Left forelimb (tissue), 1 donor: ENCODE measurements at regions not wholly inside any gene's neighbourhood (a gene's known extent, or its start where the extent isn't known, plus 50 kb on each side); places are given as distances from the start of the nearest gene placed in this dataset.

Experiments
- DNase-seq: peaks from one replicate; pipeline ENCODE4 v3.0.0-alpha.2; 2018; ENCODE audit warnings: low spot score

DNA sequence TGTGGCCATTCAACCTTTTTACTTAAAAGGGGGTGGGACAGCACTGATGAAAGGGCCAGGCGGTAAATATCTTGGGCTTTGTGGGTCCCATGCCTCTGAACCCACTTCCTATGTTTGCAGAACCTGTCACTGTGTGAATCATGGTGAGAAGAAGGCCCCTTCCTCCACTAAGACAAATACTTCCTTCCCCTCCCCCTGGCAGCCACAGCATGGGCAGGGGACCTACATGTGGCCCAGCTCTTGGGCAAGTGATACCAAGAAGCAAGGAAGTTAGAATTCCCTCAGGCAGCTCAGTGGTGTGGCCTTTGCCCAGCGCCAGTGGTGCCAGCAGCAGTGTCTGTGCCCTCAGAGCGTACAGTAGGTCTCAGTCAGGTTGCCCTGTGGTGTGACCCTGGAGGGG lies 168.6 kb downstream of the TRIM33 start:
- DNase-seq = no peak

DNA sequence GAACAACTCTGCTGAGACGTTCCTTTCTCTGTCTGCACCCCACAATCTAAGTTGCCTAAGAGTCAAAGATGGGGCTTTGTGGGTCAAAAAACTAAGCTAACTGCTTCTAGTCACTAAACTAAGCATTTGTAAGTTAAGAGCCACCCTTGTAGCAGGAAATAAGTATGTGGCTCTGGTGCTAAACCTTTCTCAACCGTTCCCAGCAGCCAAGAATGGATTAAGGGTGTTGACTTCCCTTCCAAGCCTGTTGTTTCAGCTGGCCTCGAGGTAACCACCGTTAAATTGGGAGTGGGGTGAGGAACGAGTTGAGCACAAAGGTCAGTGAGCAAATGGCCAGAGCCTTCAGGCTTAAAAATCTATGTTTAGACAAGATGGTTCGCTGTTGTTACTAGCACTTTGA lies 169.1 kb downstream of the TRIM33 start:
- no peak for DNase-seq

GRCh38 chr1:114341299-114341698 lies 169.7 kb downstream of the TRIM33 start:
- DNase-seq = no peak

DNA sequence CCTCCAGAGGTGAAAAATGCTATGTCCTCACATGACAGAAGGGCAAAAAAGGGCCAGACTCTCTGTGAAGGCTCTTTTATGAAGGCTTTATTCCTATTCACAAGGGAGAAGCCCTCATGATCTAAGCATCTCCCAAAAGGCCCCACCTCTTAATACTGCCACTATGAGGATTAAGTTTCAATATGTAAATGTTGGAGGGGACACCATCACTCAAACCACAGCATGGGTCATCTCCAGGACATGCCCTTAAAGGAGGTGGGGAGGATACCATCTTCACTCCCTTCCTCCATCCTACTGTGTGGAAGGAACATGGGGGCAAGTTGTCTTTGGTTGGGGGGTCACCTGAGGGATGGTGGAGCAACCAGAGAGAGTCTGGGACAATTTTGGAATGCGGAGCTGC lies 170.1 kb downstream of the TRIM33 start:
- no peak for DNase-seq

GRCh38 chr1:114339379-114339778 lies 171.6 kb downstream of the TRIM33 start:
- no peak for DNase-seq

- no peak for DNase-seq
Measured at GRCh38 chr1:114338191-114338890, 172.7 kb downstream of the TRIM33 start.

DNA sequence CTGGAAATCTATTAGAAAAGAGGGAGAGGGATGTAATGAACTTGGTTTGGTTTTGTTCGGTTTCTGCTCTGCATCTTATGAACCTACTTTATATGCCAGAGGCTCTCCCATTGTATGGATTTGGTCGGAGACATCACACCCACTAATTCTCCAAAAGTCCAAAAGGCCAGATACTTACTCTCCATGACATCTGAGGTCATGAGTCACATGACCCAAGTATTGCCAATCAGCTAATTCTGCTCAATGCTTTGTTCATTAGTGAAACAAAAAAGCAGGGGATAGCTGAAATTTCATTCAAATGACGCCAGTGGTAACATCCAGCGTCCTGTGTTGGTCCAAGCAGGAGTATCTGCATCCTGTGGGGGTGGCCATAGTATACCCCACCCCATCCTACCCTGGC lies 173.6 kb downstream of the TRIM33 start:
- no peak for DNase-seq

DNA sequence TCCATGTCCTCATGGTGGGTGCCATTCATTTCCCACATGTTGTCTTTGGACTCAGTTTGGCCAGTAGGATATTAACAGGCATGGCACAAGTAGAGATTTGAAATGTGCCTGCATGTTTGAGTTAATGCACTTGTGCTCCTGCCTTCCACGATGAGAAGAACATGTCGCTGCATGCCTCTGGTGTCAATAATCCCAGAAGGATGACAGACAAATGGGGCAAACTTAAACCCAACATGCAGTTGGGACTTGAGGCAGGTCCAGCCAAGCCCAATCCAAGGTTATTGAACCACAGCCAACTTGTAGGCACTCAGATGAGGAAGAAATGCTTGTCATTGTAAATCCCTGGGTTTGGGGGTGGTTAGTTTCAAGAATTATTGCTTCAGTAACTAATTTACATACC lies 174.6 kb downstream of the TRIM33 start:
- no peak for DNase-seq

- no peak for DNase-seq
Measured at GRCh38 chr1:114335273-114335672, 175.7 kb downstream of the TRIM33 start.

DNA sequence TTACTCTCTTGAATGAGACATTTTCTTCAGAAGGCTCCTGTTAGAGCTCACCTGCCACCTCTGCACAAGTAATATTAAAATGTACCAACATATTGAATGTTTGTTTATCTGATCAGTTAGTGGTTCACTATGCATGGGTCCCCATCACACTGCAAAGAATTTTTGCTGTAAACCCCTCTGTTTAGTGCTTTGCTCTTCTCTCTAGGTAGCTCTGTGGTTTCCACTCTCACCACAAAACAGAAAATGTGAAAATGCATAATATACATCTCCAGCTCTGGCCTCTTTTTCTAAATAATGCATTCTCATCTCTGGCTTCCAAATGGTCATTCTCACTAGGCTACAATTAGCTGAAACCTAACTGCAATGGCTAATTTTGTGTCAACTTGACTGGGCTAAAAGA lies 176.7 kb downstream of the TRIM33 start:
- no peak for DNase-seq

DNA sequence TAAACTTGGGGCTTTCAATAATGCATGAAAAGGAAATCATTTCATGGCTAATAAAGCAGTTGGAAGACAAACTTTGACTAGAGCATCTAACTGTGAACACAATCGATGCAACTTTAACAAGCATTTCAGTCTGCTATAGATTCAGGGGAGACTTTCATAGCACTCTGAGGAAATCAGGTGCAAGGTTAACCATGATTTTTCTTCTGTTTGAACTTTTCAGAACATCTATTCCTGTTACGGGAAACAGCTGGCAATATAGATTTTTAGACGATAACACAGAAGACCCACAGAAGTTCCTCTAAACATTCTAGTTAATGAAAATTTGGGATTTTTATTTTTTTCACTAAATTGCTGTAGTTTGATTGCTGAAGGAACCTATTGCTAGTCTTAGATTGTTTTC lies 177.3 kb downstream of the TRIM33 start:
- DNase-seq = no peak

DNA sequence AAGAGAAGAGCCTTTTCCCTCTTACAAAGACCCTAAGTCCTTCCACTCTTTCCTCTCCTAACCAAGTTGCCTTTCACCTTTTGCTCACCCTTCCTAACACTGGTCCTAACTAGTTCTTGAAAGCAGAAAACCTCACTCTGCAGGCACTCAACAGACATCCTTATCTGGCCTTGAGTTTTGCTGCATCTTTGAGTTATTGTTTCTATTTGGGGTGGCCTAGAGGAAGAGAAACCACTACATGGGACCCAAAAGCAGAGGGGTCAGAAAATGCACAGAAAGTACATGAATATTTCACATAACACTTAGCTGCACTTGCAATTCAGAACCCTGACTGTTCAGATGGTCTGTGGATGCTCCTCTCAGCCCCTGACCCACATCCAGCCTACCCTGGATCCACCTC lies 178.3 kb upstream of the SYT6 start:
- DNase-seq = no peak

DNA sequence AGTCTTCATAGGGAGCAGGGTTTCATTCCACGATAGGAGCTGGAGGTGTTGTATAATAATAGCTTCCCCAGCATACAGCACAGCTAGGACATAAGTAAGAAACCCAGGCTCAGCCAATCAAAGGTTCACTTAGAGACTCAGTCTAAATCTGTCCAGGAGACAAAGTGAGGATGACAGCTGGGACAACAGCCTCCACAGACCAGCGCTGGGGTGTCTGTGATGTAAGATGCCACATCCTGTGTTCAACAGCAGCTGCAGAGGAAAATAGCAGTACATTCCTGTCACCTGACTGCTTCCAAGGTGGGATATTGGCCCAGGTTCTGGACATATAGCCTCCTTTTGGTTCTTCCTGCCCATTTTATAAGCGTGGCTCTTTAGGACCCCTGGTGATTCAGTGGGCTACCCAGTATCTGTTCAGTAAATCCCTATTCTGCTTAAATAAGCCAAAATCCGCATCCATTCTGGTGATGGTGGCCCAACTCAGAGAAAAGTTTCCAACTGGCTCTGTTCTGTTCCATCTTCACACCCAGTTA lies 176.8 kb upstream of the SYT6 start:
- no peak for DNase-seq

GRCh38 chr1:114328361-114328904 lies 174.8 kb upstream of the SYT6 start:
- DNase-seq = no peak

GRCh38 chr1:114324662-114324965 lies 170.9 kb upstream of the SYT6 start:
- DNase-seq = no peak

GRCh38 chr1:114323959-114324661 lies 170.4 kb upstream of the SYT6 start:
- no peak for DNase-seq

- no peak for DNase-seq
Measured at GRCh38 chr1:114322734-114323133, 169.1 kb upstream of the SYT6 start.

GRCh38 chr1:114322207-114322606 lies 168.5 kb upstream of the SYT6 start:
- DNase-seq = no peak

- DNase-seq = no peak
Measured at GRCh38 chr1:114320586-114320985, 166.9 kb upstream of the SYT6 start.

DNA sequence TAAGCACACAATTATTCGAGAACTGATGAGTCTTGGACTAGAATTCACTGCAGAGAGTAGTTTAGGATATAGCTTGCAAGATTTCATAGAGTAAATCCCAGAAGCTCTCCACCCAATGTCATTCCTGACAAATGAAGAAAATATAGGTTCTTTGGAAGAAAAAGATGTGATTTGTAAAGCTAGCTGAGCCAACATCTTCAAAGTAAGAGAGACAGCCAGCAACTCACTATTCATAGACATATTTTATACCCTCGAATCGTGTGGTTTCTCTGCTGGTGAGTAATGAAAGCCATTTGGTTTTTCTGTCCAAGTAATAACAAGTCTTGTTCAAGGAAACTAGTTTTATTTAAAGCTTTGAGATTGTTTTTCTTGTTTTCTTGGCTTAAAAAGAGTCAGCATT lies 165.7 kb upstream of the SYT6 start:
- no peak for DNase-seq

DNA sequence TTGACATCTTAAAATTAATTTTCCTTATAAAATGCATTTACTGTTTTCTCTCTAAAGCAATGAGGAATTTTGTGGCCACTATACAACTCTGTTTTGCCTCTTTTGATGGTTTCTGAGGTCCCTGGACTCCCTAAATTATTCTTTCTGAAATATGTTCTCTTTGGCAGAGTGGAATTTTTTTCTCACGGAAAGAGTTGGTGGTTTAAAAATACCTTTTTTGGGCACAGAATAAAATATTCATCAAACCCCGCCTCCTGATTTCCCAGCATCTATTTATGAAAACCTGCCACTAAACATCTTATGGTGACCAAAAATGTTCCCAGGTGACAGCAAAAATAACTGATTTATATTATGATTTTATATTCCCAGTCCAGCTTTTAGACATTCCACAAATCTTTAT lies 165.3 kb upstream of the SYT6 start:
- no peak for DNase-seq

DNA sequence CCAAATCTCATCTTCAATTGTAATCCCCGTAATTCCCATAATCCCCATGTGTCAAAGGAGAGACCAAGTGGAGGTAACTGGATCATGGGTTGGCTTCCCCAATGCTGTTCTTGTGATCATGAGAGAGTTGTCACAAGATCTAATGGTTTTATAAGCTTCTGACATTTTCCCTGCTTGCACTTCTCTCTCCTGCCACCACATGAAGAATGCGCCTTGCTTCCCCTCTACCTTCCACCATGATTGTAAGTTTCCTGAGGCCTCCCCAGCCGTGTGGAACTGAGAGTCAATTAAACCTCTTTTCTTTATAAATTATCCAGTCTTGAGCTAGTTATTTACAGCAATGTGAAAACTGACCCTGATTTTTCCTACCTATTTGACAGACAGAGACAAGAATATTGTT lies 162.5 kb upstream of the SYT6 start:
- DNase-seq = no peak

DNA sequence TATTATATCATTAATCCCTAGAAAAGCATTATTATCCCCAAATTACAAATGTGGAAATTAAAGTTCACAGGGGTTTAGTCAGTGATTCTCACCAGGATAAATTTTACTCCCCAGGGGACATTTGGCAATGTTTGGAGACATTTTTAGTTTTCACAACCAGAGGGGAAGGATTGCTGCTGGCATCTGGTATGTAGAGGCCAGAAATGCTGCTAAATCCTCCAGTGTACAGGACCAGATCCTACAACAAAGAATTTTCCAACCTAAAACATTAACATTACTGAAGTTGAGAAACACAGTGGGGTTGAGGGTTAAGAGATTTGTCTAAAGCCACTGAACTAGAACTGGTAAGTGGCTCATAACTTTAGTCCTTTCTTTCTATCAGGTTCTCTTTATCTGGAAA lies 162.0 kb upstream of the SYT6 start:
- DNase-seq = no peak

DNA sequence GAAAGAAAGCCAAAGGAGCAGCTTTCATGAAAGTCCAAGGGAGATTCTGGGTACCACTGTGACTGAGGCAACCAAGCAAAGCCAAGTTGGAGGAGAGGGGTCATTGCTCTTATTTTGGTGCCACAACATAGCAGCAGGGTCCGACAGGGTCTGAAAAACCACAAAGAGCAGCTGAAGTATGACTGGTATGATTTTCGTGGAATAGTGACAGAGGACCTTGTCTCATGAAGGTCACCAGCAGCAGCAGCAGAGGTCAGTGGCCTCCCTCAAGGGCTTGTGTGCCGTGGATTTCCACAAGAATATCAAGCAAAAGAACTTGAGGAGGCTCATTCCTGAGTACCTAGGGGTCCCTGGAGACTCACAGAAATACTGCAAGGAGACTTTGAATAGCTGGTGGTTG lies 160.9 kb upstream of the SYT6 start:
- no peak for DNase-seq
